Parathyroid adenoma (tissue), 2 donors: ENCODE measurements at regions not wholly inside any gene's neighbourhood (a gene's known extent, or its start where the extent isn't known, plus 50 kb on each side); places are given as distances from the start of the nearest gene placed in this dataset.

ENCODE experiments used
- H2AFZ ChIP-seq: fragments of 300-600 bp; sonication (generic); one replicate; pipeline ENCODE4 v1.7.0; 2017; ENCODE audit warnings: antibody characterized with exemption, mild to moderate bottlenecking
- H3K27ac ChIP-seq: fragments of 300-600 bp; sonication (generic); one replicate; pipeline ENCODE4 v1.7.0; 2017
- H3K27me3 ChIP-seq: fragments of 300-600 bp; sonication (generic); one replicate; pipeline ENCODE4 v1.7.0; 2017; ENCODE audit warnings: low read length; ENCODE audit not compliant: control insufficient read depth, insufficient read depth
- H3K36me3 ChIP-seq: fragments of 300-600 bp; sonication (generic); one replicate; pipeline ENCODE4 v1.7.0; 2017; ENCODE audit warnings: low read length; ENCODE audit not compliant: control insufficient read depth, insufficient read depth
- H3K4me1 ChIP-seq: fragments of 300-600 bp; sonication (generic); one replicate; pipeline ENCODE4 v1.7.0; 2017; ENCODE audit warnings: control low read depth
- H3K4me2 ChIP-seq: fragments of 300-600 bp; sonication (generic); one replicate; pipeline ENCODE4 v1.7.0; 2017; ENCODE audit warnings: low read length
- H3K4me3 ChIP-seq: fragments of 300-600 bp; sonication (generic); one replicate; pipeline ENCODE4 v1.7.0; 2017; ENCODE audit warnings: low read depth, low read length
- H3K79me2 ChIP-seq: fragments of 300-600 bp; sonication (generic); one replicate; pipeline ENCODE4 v1.7.0; 2017; ENCODE audit warnings: control low read depth
- H3K9ac ChIP-seq: fragments of 300-600 bp; sonication (generic); one replicate; pipeline ENCODE4 v1.7.0; 2017; ENCODE audit warnings: mild to moderate bottlenecking
- H3K9me3 ChIP-seq: fragments of 300-600 bp; sonication (generic); one replicate; pipeline ENCODE4 v1.7.0; 2017; ENCODE audit warnings: low read length; ENCODE audit not compliant: control insufficient read depth
- CTCF ChIP-seq: fragments of 300-600 bp; sonication (generic); IDR thresholded peaks from one replicate; pipeline ENCODE4 v1.7.0; 2017; ENCODE audit warnings: antibody characterized with exemption, mild to moderate bottlenecking
- donor health status: primary hyperparathyroidism.

- Histone ChIP-seq H3K36me3 (no peaks in the 10 kb centered on the region), H3K4me2 (no peak overlapping the region), H3K27ac (no peak overlapping the region), H3K4me3 (no peak overlapping the region), H3K79me2 (no peaks in the 10 kb centered on the region), H3K9ac (no peak overlapping the region), H3K4me1 (no peaks in the 10 kb centered on the region), H3K9me3 (no peaks in the 10 kb centered on the region), H2AFZ (no peak overlapping the region), H3K27me3 (no peaks in the 10 kb centered on the region)
- no peak for TF ChIP-seq CTCF
Measured at GRCh38 chr5:117594166-117594565, 1019.5 kb upstream of the SEMA6A start.

- no peak overlapping the region for H3K4me2 ChIP-seq
- no peak overlapping the region for H3K4me3 ChIP-seq
- H3K9me3 ChIP-seq, result no peaks in the 10 kb centered on the region
- H3K79me2 ChIP-seq, result no peaks in the 10 kb centered on the region
- no peak overlapping the region for H3K27ac ChIP-seq
- no peak overlapping the region for H2AFZ ChIP-seq
- H3K4me1 ChIP-seq, result no peaks in the 10 kb centered on the region
- no peaks in the 10 kb centered on the region for H3K27me3 ChIP-seq
- no peaks in the 10 kb centered on the region for H3K36me3 ChIP-seq
- TF ChIP-seq CTCF, result no peak
- no peak overlapping the region for H3K9ac ChIP-seq
Measured at GRCh38 chr5:117590944-117591343, 1016.3 kb upstream of the SEMA6A start.

GRCh38 chr5:117588611-117589010, 1014.0 kb upstream of the SEMA6A start:
- Histone ChIP-seq H3K27me3 (no peaks in the 10 kb centered on the region), H3K4me2 (no peak overlapping the region), H3K4me3 (no peak overlapping the region), H2AFZ (no peak overlapping the region), H3K9ac (no peak overlapping the region), H3K79me2 (no peaks in the 10 kb centered on the region), H3K4me1 (no peaks in the 10 kb centered on the region), H3K9me3 (no peaks in the 10 kb centered on the region), H3K36me3 (no peaks in the 10 kb centered on the region), H3K27ac (no peak overlapping the region)
- no peak for TF ChIP-seq CTCF

GRCh38 chr5:117587111-117587510, 1012.5 kb upstream of the SEMA6A start:
- H3K4me2 ChIP-seq, result no peak overlapping the region
- H3K79me2 ChIP-seq, result no peaks in the 10 kb centered on the region
- H3K27me3 ChIP-seq, result no peaks in the 10 kb centered on the region
- TF ChIP-seq CTCF, result no peak
- no peak overlapping the region for H2AFZ ChIP-seq
- H3K9me3 ChIP-seq, result no peaks in the 10 kb centered on the region
- no peak overlapping the region for H3K9ac ChIP-seq
- no peaks in the 10 kb centered on the region for H3K4me1 ChIP-seq
- no peak overlapping the region for H3K27ac ChIP-seq
- no peak overlapping the region for H3K4me3 ChIP-seq
- H3K36me3 ChIP-seq, result no peaks in the 10 kb centered on the region

GRCh38 chr5:117568622-117569021, 994.0 kb upstream of the SEMA6A start:
- no peaks in the 10 kb centered on the region for H3K79me2 ChIP-seq
- no peaks in the 10 kb centered on the region for H3K9me3 ChIP-seq
- no peaks in the 10 kb centered on the region for H3K27me3 ChIP-seq
- no peak overlapping the region for H3K27ac ChIP-seq
- no peaks in the 10 kb centered on the region for H3K4me1 ChIP-seq
- no peak overlapping the region for H2AFZ ChIP-seq
- no peak overlapping the region for H3K4me3 ChIP-seq
- no peak overlapping the region for H3K9ac ChIP-seq
- no peak for TF ChIP-seq CTCF
- no peak overlapping the region for H3K4me2 ChIP-seq
- no peaks in the 10 kb centered on the region for H3K36me3 ChIP-seq
